GM12875 (cell line): ENCODE measurements at regions not wholly inside any gene's neighbourhood (a gene's known extent, or its start where the extent isn't known, plus 50 kb on each side); places are given as distances from the start of the nearest gene placed in this dataset.
"Not testable (repeated sequence)": the region's sequence is repeated elsewhere in the genome, so short reads cannot be mapped to it uniquely, and the experiment has no call there.

Source experiments
- H3K4me3 ChIP-seq: one replicate; pipeline ENCODE4 v1.5.1; 2011; ENCODE audit warnings: low read depth, low read length, control low read depth
- CTCF ChIP-seq: IDR thresholded peaks from 2 replicates; pipeline ENCODE4 v1.5.1; 2011; ENCODE audit warnings: low read depth, mild to moderate bottlenecking, control low read depth, inconsistent platforms, low read length, moderate library complexity, borderline replicate concordance; ENCODE audit not compliant: insufficient read depth

- TF ChIP-seq CTCF = no peak
- no peak overlapping the region for H3K4me3 ChIP-seq
Observed at GRCh38 chr18:9022397-9023155, 79.9 kb upstream of the NDUFV2 start.

GRCh38 chr18:9024031-9024646 is 78.4 kb upstream of the NDUFV2 start:
- not testable (repeated sequence) for H3K4me3 ChIP-seq

DNA sequence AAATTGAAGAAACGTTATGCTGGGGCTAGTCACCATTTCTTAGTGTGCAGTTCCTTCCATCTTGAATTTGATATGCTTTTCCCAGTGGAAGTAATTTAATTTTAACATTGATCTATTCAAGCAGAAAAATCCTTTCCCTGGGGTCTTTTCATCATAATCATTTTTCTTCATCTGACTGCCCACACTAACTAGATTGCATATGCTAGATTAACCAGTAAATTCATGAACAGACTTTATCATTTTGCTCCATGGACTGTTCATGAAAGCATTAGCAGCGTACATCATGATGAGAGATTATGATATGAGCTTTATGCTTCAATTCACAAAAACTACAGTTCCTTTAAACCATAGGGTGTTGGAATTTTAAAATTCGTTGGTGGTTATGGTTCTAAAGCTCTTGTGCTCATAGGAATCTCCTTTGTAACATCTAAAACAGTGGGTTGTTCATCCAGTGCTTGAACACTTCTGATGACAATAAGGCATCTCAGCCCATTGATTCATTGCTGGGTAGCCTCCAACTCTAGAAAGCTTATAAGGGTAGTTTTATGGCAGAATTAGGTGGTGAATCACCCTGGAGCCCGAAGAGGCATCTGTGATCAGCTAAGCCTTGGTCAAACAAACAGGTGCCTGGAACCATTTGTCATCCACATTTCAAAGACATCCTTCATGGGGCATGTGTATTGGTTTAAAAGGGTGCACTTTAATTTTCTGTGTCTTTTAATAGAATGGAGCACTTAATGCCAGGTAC is 77.2 kb upstream of the NDUFV2 start:
- no peak for TF ChIP-seq CTCF
- H3K4me3 ChIP-seq = no peak overlapping the region

GRCh38 chr18:9029131-9029530 is 73.4 kb upstream of the NDUFV2 start:
- TF ChIP-seq CTCF = no peak
- no peak overlapping the region for H3K4me3 ChIP-seq

- no peak overlapping the region for H3K4me3 ChIP-seq
- TF ChIP-seq CTCF = no peak
Observed at GRCh38 chr18:9032519-9032918, 70.0 kb upstream of the NDUFV2 start.

- H3K4me3 ChIP-seq = no peak overlapping the region
- TF ChIP-seq CTCF = no peak
Observed at GRCh38 chr18:9038277-9038871, 64.1 kb upstream of the NDUFV2 start.

GRCh38 chr18:9039441-9040071 is 62.9 kb upstream of the NDUFV2 start:
- no peak overlapping the region for H3K4me3 ChIP-seq
- TF ChIP-seq CTCF = no peak
